H9 (cell line): ENCODE measurements at regions not wholly inside any gene's neighbourhood (a gene's known extent, or its start where the extent isn't known, plus 50 kb on each side); places are given as distances from the start of the nearest gene placed in this dataset.

ENCODE experiments used
- DNase-seq: peaks from one replicate; pipeline ENCODE4 v3.0.0-alpha.2; 2017
- H2AFZ ChIP-seq: one replicate; pipeline ENCODE4 v1.6.1; 2013; ENCODE audit warnings: mild to moderate bottlenecking, low read length, control low read depth, moderate library complexity
- H2AK5ac ChIP-seq: 2 replicates; pipeline ENCODE4 v1.6.1; 2013; ENCODE audit warnings: low read length, control low read depth, mixed read lengths; ENCODE audit not compliant: insufficient read length
- H2BK120ac ChIP-seq: one replicate; pipeline ENCODE4 v1.6.1; 2013; ENCODE audit warnings: low read depth, mild to moderate bottlenecking, low read length, control low read depth, inconsistent platforms; ENCODE audit not compliant: poor library complexity, severe bottlenecking
- H2BK12ac ChIP-seq: 2 replicates; pipeline ENCODE4 v1.6.1; 2013; ENCODE audit warnings: low read length, control low read depth, mixed read lengths, low read depth; ENCODE audit not compliant: insufficient read length
- H2BK15ac ChIP-seq: 2 replicates; pipeline ENCODE4 v1.6.1; 2013; ENCODE audit warnings: low read depth, low read length, control low read depth
- H2BK20ac ChIP-seq: one replicate; pipeline ENCODE4 v1.6.1; 2013; ENCODE audit warnings: low read depth, mild to moderate bottlenecking, low read length, control low read depth, inconsistent platforms; ENCODE audit not compliant: poor library complexity, severe bottlenecking
- H2BK5ac ChIP-seq: 2 replicates; pipeline ENCODE4 v1.6.1; 2013; ENCODE audit warnings: low read length, control low read depth, mixed read lengths; ENCODE audit not compliant: insufficient read length
- H3K14ac ChIP-seq: 2 replicates; pipeline ENCODE4 v1.6.1; 2013; ENCODE audit warnings: low read length, control low read depth; ENCODE audit not compliant: insufficient read depth
- H3K18ac ChIP-seq: 2 replicates; pipeline ENCODE4 v1.6.1; 2013; ENCODE audit warnings: low read depth, mild to moderate bottlenecking, mixed read lengths, low read length, control low read depth; ENCODE audit not compliant: insufficient read length
- H3K23ac ChIP-seq: 2 replicates; pipeline ENCODE4 v1.6.1; 2013; ENCODE audit warnings: low read length, control low read depth, mixed read lengths, low read depth; ENCODE audit not compliant: insufficient read length
- H3K23me2 ChIP-seq: 2 replicates; pipeline ENCODE4 v1.6.1; 2013; ENCODE audit warnings: low read depth, mild to moderate bottlenecking, mixed read lengths, low read length, control low read depth; ENCODE audit not compliant: insufficient read length, poor library complexity, severe bottlenecking
- H3K27ac ChIP-seq: 2 replicates; pipeline ENCODE4 v1.5.1; 2013; ENCODE audit warnings: low read length, control low read depth, mixed read lengths, low read depth; ENCODE audit not compliant: insufficient read length
- H3K27me3 ChIP-seq: 2 replicates; pipeline ENCODE4 v1.6.1; 2013; ENCODE audit warnings: low read length, control low read depth, inconsistent platforms; ENCODE audit not compliant: insufficient read depth
- H3K4ac ChIP-seq: 2 replicates; pipeline ENCODE4 v1.6.1; 2013; ENCODE audit warnings: low read depth, mild to moderate bottlenecking, control low read depth, inconsistent platforms, low read length, moderate library complexity
- H3K4me1 ChIP-seq: 2 replicates; pipeline ENCODE4 v1.6.1; 2013; ENCODE audit warnings: low read length, control low read depth, inconsistent platforms; ENCODE audit not compliant: insufficient read depth
- H3K4me2 ChIP-seq: 2 replicates; pipeline ENCODE4 v1.6.1; 2013; ENCODE audit warnings: low read length, control low read depth, mixed read lengths; ENCODE audit not compliant: insufficient read length, insufficient read depth
- H3K56ac ChIP-seq: 2 replicates; pipeline ENCODE4 v1.6.1; 2013; ENCODE audit warnings: low read depth, mild to moderate bottlenecking, mixed read lengths, low read length, control low read depth; ENCODE audit not compliant: insufficient read length
- H3K79me1 ChIP-seq: 2 replicates; pipeline ENCODE4 v1.6.1; 2013; ENCODE audit warnings: low read depth, mild to moderate bottlenecking, moderate library complexity, low read length, control low read depth, inconsistent platforms; ENCODE audit not compliant: insufficient read depth, poor library complexity, severe bottlenecking
- H3K79me2 ChIP-seq: 2 replicates; pipeline ENCODE4 v1.6.1; 2013; ENCODE audit warnings: low read length, control low read depth, inconsistent platforms; ENCODE audit not compliant: insufficient read depth
- H3K9ac ChIP-seq: 2 replicates; pipeline ENCODE4 v1.6.1; 2013; ENCODE audit warnings: low read length, control low read depth, mixed read lengths; ENCODE audit not compliant: insufficient read length; ENCODE audit errors: extremely low read depth
- H3K9me3 ChIP-seq: one replicate; pipeline ENCODE4 v1.6.1; 2013; ENCODE audit warnings: low read depth, low read length, inconsistent platforms; ENCODE audit not compliant: control insufficient read depth
- H3T11ph ChIP-seq: one replicate; pipeline ENCODE4 v1.6.1; 2013; ENCODE audit warnings: mild to moderate bottlenecking, low read length, control low read depth, inconsistent platforms
- H4K20me1 ChIP-seq: one replicate; pipeline ENCODE4 v1.6.1; 2013; ENCODE audit not compliant: control insufficient read depth, insufficient read length, insufficient read depth
- H4K5ac ChIP-seq: 2 replicates; pipeline ENCODE4 v1.6.1; 2013; ENCODE audit warnings: low read depth, mild to moderate bottlenecking, mixed read lengths, low read length, control low read depth; ENCODE audit not compliant: insufficient read length
- H4K8ac ChIP-seq: replicated peaks from 2 replicates; pipeline ENCODE4 v1.6.1; 2013; ENCODE audit warnings: low read length, control low read depth, mixed read lengths, low read depth; ENCODE audit not compliant: insufficient read length
- H4K91ac ChIP-seq: 2 replicates; pipeline ENCODE4 v1.6.1; 2013; ENCODE audit warnings: low read depth, mild to moderate bottlenecking, moderate library complexity, mixed read lengths, low read length, control low read depth; ENCODE audit not compliant: insufficient read length
- H3K27ac Mint-ChIP-seq, 3 experiments: 2 replicates in 2 of 3; 3 replicates in 1 of 3; pipeline ENCODE4 v1.8.0; 2020 to 2021; ENCODE audit warnings: mixed read lengths in 3 of 3, mild to moderate bottlenecking in 1 of 3, moderate library complexity in 1 of 3
- H3K27me3 Mint-ChIP-seq: 2 replicates; pipeline ENCODE4 v1.8.0; 2021; ENCODE audit warnings: low read depth, mild to moderate bottlenecking, moderate library complexity, mixed read lengths
- H3K36me3 Mint-ChIP-seq, 3 experiments: 2 replicates in 2 of 3; 3 replicates in 1 of 3; pipeline ENCODE4 v1.8.0; 2020 to 2021; ENCODE audit warnings: low read depth in 3 of 3, mixed read lengths in 3 of 3; ENCODE audit not compliant: insufficient read depth in 1 of 3
- H3K4me1 Mint-ChIP-seq, 2 experiments: 2 replicates each; pipeline ENCODE4 v1.8.0; 2020; ENCODE audit warnings: mixed read lengths in 2 of 2
- H3K4me3 Mint-ChIP-seq, 2 experiments: 2 replicates in 1 of 2; 3 replicates in 1 of 2; pipeline ENCODE4 v1.8.0; 2020 to 2021; ENCODE audit warnings: mild to moderate bottlenecking in 2 of 2, mixed read lengths in 2 of 2, moderate library complexity in 1 of 2
- H3K9me3 Mint-ChIP-seq, 2 experiments: 2 replicates in 1 of 2; 3 replicates in 1 of 2; pipeline ENCODE4 v1.8.0; 2020; ENCODE audit warnings: mild to moderate bottlenecking in 2 of 2, mixed read lengths in 2 of 2, moderate library complexity in 1 of 2
- CTCF ChIP-seq: fragments of 200-600 bp; sonication (generic); conservative IDR thresholded peaks from 3 replicates; pipeline ENCODE4 v1.8.0; 2021; ENCODE audit warnings: antibody characterized with exemption, mild to moderate bottlenecking
- WGBS: extraction: QIAGEN DNeasy Blood & Tissue Kit; methylation state at CpG from one replicate; pipeline ENCODE4 v1.1.7; 2013; ENCODE audit warnings: missing lambda C conversion rate, low lambda C conversion rate, mixed read lengths; ENCODE audit not compliant: insufficient read length; ENCODE audit errors: extremely low coverage; 5-methylcytosine and 5-hydroxymethylcytosine counted together

- H3K9me3 Mint-ChIP-seq: peaks cover 23 to 25% of the 10 kb centered on the region in 2 experiments; a peak in 4 of 5 replicates
- no peaks in the 10 kb centered on the region for H3K9me3 ChIP-seq
- no peak overlapping the region for H3K27ac Mint-ChIP-seq
- no peak overlapping the region for H3K14ac ChIP-seq
- no peak overlapping the region for H2BK20ac ChIP-seq
- H3K23me2 ChIP-seq: no peaks in the 10 kb centered on the region
- no peak overlapping the region for H3K27ac ChIP-seq
- no peak overlapping the region for H3K4me3 Mint-ChIP-seq
- no peak for TF ChIP-seq CTCF
- no peaks in the 10 kb centered on the region for H3K79me2 ChIP-seq
- no peak overlapping the region for H3T11ph ChIP-seq
- no peak overlapping the region for H2BK12ac ChIP-seq
- H3K36me3 Mint-ChIP-seq: peaks cover 2 to 9% (median 4%) of the 10 kb centered on the region in 3 experiments; a peak in 4 of 7 replicates
- H3K79me1 ChIP-seq: no peaks in the 10 kb centered on the region
- H3K27me3 ChIP-seq: no peaks in the 10 kb centered on the region
- H3K56ac ChIP-seq: no peak overlapping the region
- no peak overlapping the region for H3K23ac ChIP-seq
- H2AFZ ChIP-seq: no peak overlapping the region
- H4K91ac ChIP-seq: no peak overlapping the region
- H2AK5ac ChIP-seq: no peak overlapping the region
- no peaks in the 10 kb centered on the region for H3K4me1 ChIP-seq
- no peaks in the 10 kb centered on the region; the same call in 1 of the 2 replicates for H3K27me3 Mint-ChIP-seq
- H3K4me2 ChIP-seq: no peak overlapping the region
- H2BK120ac ChIP-seq: no peak overlapping the region
- H3K18ac ChIP-seq: no peak overlapping the region
- H3K4ac ChIP-seq: no peak overlapping the region
- DNase-seq: no peak
- no peaks in the 10 kb centered on the region for H4K20me1 ChIP-seq
- 0 out of 4 replicates have a peak, but pooled peaks cover 0 to 2% of the 10 kb centered on the region in 2 experiments for H3K4me1 Mint-ChIP-seq
- no peak overlapping the region for H3K9ac ChIP-seq
- no peak overlapping the region for H2BK5ac ChIP-seq
- no peak overlapping the region for H4K5ac ChIP-seq
- WGBS: no CpG with 5 or more reads among the region's 4 CpGs
- no peak overlapping the region for H2BK15ac ChIP-seq
- no peak overlapping the region for H4K8ac ChIP-seq
Measured at GRCh38 chr2:116859708-116860107, 954.8 kb upstream of the DDX18 start.
